H1 (cell line): ENCODE measurements at regions not wholly inside any gene's neighbourhood (a gene's known extent, or its start where the extent isn't known, plus 50 kb on each side); places are given as distances from the start of the nearest gene placed in this dataset.

Experiments used
- CHD7 ChIP-seq: fragments of 300-600 bp; sonication (generic); IDR thresholded peaks from 2 replicates; pipeline ENCODE4 v1.7.1; 2012; ENCODE audit warnings: low read length, moderate library complexity, mild to moderate bottlenecking, inconsistent platforms; ENCODE audit not compliant: insufficient replicate concordance
- GTF2F1 ChIP-seq: IDR thresholded peaks from 2 replicates; pipeline ENCODE4 v1.6.1; 2012; ENCODE audit warnings: low read depth, low read length, improper control_type of control experiment, borderline replicate concordance
- KDM4A ChIP-seq: IDR thresholded peaks from one replicate; pipeline ENCODE4 v1.7.1; 2012; ENCODE audit warnings: low read depth, mild to moderate bottlenecking, moderate library complexity, low read length, inconsistent platforms; ENCODE audit not compliant: severe bottlenecking
- SAP30 ChIP-seq: fragments of 300-600 bp; sonication (generic); IDR thresholded peaks from 2 replicates; pipeline ENCODE4 v1.7.1; 2012; ENCODE audit warnings: low read length, moderate library complexity, mild to moderate bottlenecking, inconsistent platforms; ENCODE audit not compliant: insufficient read depth, insufficient replicate concordance
- SP2 ChIP-seq: IDR thresholded peaks from 2 replicates; pipeline ENCODE4 v1.6.1; 2012; ENCODE audit warnings: mild to moderate bottlenecking, low read length, inconsistent platforms
- SP4 ChIP-seq: IDR thresholded peaks from 2 replicates; pipeline ENCODE4 v1.6.1; 2012; ENCODE audit warnings: low read length, inconsistent platforms
- TAF1 ChIP-seq: IDR thresholded peaks from 2 replicates; pipeline ENCODE4 v1.6.1; 2011; ENCODE audit warnings: mild to moderate bottlenecking, low read depth, low read length

DNA sequence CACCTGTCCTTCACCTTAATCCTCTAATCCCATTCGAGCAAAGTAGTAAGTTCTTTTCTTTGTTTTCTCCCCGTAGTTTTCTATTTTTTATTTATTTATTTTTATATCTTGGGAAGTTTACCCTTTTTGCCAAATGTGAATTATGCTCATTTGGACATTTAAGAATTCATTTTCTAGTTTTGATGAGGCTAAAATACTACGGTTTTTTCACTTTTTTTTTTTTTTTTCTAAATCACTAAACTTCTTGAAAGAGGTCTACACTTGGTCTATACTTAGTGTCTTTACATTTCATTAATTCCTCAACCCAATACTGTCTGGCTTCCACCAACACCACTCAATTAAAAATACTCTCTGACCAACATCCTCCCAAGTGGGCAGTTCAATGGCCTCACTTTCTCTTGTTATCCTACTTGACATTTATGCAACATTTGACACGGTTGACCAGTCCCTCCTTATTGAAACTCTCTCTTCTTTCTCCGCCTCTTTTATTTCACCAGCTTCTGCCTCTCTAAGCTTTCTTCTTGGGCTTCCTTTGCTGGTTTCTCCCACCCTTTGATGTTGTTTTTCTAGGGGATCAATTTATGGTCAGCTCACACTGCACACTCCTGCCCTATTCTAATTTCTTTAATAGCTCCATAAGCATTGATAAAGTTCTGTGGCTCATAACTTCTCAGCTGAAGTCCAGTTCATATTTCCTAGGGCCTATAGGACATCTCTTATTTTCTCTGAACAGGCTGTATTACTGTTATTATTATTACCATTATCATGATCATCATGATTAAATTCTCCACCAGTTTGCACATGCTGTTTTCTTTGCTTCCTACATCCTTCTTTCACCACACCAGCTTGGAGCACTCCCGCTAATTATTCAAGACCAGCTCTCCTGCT lies 72.6 kb upstream of the CITED2 start (continued):
- no peak for TF ChIP-seq CHD7
- TF ChIP-seq SP2 = no peak
- TF ChIP-seq TAF1 = no peak
- no peak for TF ChIP-seq SAP30
- TF ChIP-seq GTF2F1 = no peak
- TF ChIP-seq KDM4A = no peak
- TF ChIP-seq SP4 = no peak
